ENCODE measurements at regions not wholly inside any gene's neighbourhood (a gene's known extent, or its start where the extent isn't known, plus 50 kb on each side); places are given as distances from the start of the nearest gene placed in this dataset.

DNA sequence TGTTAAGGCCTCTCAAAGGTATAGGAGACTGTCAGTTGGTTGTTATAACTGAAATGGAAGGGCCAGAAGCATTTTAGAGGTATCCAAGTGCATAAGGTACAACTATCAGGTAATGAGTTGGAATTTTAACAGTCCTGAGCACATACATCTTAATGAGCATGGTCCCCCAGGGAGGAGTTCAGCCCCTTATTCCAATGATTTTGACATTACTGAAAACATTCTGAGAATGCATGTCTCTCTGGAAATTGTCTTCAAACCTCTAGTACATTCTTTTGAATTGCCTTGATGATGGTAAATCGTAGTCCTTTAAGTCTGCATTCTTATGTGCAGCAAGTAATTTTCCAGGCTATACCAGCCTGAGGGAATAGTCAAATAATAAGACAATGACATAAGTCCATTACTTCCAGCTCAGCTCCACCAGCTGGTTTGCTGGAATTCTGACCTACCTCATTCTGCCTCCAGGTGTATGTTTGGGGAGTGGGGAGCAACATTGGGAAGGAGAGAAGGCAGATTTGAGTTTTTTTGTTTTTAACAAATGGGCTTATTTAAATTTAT, 239.2 kb downstream of the MSRB3 start:
- DNase-seq (ENCODE audit: low read depth in 2 of 2) = no peak

DNA sequence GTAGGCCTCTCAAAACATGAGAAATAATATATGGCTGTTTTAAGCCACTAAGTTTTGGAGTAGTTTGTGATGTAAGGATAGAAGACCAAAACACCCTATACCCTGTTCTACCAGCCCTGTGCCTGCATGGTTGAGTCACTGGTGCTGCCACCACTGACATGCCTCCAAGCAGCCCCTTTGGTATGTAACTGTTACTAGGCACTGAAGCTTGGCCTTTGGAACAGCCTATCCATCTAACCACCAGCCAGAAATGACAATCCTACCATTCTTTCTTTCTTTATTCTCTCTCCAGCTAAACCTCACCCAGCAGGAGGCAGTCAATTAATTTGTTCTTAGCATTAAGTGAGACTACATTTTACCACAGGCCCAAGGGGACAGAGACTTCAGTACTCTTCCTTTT, 240.3 kb downstream of the MSRB3 start:
- DNase-seq (ENCODE audit: low read depth in 2 of 2) = no peak

DNA sequence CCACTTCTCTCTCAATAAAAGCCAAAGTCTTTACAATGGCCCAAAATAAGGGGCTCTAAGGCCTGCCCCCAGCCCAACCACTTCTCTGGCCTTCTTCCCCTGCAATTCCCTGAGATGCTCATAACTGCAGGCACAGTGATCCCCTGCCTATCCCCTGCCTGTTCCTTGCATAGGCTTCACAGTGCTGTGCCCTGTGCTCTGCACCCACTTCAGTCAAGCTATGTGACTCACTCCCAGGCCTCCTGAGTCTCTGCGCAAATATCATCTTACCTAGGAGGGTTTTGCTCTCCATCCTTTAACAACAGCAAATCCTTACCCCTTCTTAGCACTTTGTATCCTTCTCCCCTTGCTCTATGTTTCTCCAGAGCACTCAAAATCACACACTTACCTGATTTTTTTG, 242.2 kb downstream of the MSRB3 start:
- DNase-seq (ENCODE audit: low read depth in 2 of 2) = no peak

DNA sequence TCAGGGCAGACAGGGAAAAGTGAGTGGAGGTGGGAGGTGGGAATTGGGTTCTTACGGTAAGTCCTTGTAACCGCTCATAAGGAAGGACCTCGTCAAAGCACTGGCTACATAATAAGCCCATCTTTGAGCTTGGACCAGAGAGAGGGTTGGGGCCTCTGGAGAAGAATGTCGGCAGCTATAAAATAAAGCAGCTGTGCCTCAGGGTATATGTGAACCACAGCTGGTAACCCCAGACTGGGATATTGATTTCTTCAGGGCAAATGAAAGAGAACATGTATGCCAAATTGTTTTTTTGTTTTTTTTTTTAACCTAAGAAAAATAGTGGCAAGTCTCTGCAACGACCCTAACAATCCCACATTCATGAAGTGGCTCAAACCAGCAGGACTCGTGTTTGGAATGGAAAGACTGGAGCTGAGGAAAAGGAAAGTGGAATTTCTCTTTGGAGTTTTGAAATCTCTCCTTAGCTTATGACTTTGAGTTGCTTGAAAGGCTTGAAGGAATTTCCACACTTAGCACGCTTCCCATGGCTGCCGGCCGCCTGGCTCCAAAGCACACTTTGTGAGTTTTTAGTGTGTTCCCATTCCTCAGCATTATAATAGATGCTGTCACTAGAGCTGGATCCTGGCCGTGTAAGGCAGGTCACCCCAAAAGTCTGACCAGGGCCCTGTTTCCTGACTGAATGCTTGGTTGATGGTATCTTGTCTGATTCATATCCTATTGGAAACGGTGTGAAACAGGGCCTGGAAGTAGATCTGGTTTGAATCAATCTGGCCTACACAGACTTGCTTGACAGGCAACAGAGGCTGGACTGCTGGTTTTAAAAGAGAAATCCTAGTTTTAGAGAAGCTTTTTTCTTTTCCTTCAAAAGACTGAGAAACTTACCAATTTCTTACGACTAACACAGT, 244.7 kb downstream of the MSRB3 start:
- no peak for DNase-seq (ENCODE audit: low read depth in 2 of 2)

DNA sequence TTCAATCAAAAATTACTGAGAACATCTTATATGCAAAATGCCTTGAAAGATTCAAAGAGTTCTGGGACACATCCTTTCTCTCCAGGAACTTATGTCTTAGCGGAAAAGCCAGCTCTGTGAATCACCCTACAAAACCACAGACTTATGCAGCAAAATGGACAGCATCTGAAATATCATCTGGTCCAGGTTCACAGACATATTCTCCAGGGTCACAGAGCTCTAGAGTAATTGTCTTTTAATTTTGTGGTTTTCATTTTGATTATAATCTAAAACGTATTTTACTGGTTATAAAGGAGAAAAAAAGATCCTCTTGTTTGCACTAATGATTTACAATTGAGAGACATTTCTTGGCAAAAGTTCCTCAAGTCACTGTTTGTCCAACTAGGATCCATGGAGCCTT, 246.2 kb downstream of the MSRB3 start:
- DNase-seq (ENCODE audit: low read depth in 2 of 2) = no peak

DNA sequence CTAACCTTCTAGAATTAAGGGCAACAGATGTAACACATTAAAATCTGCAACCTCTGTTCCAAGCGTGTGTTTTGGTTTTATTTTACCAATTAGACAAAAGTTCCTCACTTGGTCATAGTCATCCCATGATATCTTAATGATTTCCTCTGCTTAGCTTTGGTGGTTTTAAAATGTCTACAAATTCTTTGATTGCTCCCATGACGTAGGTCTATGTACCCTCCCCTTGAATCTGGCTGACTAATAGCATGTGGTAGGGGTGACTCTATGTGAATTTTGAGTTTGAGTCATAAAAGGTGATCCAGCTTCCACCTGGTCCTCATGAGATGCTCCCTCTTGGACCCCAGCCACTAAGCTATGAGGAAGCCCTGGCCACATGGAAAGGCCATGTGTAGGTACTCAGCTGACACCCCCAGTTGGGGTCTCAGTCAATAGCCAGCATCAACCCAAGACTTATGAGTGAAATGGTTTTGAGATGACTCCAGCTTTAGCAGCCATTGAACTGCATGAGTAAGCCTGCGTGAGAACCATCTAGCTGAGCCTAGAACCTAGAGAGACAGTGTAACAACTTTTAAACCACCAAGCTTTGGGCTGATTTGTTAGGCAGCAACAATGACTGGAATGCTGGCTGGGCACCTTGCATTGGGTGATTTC, 247.1 kb downstream of the MSRB3 start:
- DNase-seq (ENCODE audit: low read depth in 2 of 2) = no peak

DNA sequence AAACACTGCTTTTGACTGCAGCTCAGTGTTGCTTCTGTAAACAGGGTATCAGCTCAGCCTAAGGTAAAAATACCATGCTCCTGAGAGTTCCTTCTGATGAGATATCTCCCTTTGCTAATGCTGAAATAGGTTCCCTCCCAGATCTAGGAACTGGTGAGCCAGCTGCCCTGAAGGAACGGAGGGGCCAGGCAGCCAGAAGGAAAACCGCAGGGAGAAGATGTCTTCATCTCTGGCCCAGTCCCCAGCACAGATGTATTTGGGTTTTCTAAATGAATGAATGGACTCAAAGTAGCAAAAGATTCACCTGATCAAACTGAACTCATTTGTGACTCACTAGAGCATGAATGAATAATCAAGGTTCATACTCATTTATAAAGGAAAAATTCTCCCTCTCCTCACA, 247.8 kb downstream of the MSRB3 start:
- DNase-seq (ENCODE audit: low read depth in 2 of 2) = no peak

DNA sequence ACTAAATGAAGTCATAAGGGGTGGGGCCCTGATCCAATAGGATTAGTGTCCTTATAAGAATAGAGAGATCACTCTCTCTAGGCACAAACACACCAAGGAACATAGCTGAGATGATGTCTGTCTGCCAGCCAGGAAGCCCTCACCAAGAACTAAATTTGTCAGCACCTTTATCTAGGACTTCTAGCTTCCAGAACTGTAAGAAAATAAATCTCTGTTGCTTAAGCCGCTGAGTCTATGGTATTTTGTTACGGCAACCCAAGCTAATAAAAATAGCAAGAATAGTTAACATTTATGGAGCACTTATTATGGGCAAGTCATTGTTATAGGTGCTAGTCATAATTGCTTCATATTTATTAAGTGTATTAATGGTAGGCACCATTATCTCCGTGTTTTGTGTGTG, 249.6 kb downstream of the MSRB3 start:
- DNase-seq (ENCODE audit: low read depth in 2 of 2) = no peak

DNA sequence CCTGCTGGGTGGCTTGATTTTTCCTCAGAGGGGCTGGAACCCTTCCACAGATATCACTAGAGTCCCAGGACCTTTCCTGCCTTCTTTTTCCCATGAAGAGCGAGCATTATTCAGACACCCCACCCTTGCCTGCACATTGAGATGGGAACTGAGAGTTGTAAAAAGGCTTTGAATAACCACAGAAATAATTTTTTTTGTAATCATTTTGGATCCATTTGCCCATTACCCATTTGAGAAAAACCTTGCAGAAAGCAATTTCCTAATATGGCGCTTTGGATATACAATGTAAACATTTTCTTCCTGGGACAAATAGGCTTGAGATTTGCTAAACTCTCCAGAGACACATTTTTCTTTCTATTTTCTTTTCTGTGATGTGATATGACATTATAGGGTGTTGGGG, 250.6 kb downstream of the MSRB3 start:
- no peak for DNase-seq (ENCODE audit: low read depth in 2 of 2)

DNA sequence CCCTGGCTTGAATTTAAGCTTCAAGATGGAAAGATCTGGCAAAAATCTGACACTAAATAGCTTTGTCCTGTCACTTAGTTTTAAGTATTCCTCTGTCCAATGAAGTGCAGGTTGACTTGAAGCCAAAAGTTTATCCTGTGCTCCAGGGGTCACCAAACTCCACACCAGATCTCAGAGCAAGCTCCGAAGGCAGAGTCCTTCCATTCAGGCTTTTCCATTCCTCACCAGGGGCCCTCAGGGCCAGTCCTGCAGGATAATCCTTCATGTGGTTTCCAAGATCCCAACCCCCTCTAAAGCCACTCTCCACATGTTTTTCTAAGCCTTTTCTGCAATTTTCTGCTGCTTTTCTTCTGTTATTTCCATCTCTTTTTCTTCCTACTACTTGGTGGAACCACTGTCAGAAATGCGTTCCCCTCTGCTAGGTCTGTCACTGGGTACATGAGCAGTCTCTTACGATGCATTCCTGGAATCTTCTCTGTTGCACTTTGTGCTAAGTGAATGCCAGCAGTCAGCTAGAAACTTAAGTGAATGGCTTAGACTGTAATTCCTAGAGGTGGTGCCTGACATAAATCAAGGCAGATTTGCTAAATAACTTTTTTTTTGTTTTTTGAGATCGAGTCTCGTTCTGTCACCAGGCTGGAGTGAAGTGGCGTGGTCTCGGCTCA, 251.4 kb downstream of the MSRB3 start:
- DNase-seq (ENCODE audit: low read depth in 2 of 2) = no peak

DNA sequence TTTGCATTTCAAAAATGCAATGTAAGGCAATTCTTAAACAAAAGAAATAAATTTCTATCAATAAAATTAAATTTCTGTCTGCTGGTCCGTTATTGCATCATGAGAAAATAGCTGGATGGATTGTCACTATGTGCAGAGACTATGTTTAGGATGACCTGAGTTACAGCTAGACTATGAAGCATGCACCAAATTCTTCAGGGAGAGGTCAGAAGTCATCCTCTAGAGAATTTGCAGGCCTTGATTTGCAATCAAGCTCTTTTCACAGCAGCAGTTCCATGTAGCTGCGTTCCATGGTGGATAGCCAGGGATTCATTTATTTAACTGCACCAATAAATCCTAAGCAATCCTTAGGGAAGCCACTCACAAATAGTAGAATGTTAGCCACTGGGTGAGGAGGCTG, 253.7 kb downstream of the MSRB3 start:
- no peak for DNase-seq (ENCODE audit: low read depth in 2 of 2)

DNA sequence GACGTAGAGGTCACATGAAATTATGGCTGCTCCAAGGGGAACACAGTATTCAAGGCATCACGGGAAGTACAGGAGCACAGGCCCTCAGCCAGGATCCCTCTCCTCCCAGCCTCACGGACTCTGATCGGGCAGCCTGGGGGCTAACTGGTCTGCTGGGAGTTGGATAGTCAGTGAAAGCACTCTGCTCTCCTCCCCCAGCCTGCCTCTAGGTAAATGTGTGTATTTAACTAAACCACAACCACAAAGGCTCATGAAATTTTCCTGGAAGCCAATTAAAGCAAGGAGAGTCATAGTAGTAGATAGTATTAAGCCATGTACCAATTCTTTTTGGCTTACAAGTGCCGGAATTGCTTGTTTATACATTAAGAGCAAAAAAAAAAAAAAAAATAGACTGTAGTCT, 254.3 kb downstream of the MSRB3 start:
- DNase-seq (ENCODE audit: low read depth in 2 of 2) = no peak

DNA sequence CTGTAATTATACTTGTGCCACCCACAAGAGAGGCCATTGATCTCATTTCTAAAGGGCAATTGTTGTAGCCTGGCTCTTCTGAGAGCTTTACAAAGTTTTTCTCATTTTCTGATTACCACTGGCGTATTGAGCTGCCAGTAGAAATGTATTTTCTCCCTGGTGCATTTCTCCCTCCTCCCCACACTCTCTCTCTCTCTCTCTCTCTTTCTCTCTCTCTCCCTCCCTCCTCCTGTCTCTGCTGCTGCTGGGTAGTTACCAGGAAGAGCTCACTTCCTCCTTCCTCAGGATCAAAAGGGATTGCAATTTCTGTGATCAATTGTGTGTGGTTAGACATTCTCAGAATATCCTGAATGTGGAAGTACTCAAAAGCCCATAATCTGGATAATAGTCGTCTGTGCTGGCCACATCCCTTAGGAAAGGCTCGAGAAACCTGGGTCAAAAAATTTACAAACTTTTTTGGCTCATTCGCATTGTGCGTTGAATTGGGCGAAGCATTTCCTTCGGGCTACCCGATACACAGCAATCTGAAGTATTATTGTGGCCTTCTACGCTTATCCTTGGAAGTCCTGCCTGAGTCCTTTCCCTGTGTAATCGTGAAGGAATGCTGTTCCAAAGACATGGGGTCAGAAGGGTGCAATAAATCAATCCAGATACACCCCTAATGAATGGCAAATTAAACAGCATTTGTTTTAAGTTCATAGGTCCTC, 254.8 kb downstream of the MSRB3 start:
- DNase-seq (ENCODE audit: low read depth in 2 of 2) = no peak

DNA sequence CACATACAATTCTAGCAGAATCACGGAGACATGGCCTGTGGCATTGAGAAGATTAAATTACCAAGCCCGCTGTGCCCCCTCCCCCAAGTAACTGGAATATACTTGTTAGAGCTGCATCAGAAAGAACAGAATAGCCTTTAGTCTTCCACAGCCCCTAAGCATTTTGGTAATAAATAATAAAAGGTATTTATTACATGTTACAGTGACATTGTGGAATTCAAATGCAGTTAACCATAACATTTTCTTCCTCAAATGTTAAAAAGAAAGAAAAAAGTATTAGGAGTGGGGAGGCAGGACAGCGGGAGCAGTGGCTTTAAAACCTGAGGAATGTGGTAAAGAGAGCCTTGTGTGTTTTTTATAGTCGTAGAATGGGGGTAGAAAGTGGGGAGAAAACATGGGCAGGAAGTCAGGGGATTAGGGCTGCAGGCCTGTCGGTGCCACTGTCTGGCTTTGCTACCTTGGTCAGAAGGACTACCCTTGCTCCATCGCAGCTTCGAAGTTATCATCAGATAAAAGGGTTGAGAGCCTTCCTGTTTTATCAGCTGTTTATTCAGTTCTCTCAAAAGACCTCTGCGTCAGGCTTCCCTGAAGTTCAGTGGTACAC, 255.9 kb downstream of the MSRB3 start:
- DNase-seq (ENCODE audit: low read depth in 2 of 2) = no peak

DNA sequence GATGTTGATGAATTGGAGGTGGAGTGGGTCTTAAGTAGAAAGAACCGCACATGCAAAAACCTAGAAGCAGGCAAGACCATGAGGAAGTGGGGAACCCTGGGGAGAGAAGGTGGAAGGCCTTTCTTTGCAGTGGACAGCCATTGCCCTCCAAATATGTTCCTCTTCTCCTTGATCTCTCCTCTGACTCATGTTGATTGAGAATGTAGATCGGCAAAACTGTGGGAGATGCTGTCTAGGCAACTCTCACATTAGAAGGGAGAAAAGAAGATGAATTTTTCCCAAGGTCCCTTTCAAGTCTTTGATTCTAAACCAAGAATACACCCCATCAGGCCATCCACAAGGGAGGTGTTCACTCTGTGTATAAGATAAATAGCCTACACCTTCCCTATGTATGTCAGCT, 257.5 kb downstream of the MSRB3 start:
- DNase-seq (ENCODE audit: low read depth in 2 of 2) = no peak

DNA sequence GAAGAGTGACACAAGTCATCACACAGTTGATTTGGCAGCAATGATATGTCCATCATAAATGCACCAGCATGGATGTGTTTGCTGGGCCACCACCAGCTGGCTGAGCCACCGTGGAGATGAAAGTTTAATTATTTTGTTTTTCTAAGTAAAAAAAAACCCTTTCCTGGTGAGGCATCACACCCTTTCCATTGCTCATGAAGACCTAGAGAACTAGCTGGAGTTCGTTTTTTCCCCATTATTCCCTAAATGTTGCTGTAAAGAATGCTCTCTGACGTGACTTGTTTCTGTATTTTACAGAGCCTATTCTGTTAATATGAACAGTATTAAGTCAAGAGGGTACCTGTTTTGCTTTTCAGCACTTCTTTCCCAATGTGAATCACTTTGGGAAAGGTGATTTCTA, 257.9 kb downstream of the MSRB3 start:
- no peak for DNase-seq (ENCODE audit: low read depth in 2 of 2)

DNA sequence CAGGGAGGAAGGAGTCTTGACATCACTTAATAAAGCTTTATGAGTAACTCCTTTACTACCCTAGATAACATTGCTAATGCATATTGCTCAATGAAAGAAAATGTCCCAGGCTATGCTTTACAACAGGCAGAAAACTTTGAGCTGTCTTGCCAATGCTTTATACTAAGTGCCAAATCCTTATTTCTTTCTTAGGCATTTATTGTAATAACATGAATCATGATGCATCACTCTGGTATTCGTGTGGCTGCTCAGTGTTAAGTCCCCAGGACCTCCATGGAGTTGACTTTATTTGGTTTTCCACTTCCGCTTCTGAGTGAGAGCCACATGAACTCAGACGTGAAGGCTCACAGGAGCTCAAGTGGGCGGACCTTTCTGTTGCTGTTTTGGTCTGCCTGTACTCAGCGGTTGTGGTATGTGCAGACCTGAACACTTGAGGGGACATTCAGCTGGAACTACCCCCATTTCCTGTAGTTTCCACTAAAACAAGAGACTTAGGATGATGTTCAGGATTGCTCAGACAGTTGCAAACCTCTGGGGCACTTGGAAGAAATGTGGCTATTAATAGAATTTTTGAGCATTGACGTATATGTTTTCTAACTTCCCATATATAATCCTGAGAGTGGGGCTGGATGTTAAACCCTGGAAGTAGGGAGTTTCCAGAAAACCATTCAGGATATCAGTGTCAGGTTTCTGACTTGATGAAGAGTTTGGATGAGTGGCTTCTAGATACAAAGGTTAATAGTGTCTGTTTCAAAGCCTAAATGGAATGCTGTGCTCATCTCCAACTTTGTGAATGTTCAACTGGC, 258.6 kb downstream of the MSRB3 start:
- no peak for DNase-seq (ENCODE audit: low read depth in 2 of 2)

DNA sequence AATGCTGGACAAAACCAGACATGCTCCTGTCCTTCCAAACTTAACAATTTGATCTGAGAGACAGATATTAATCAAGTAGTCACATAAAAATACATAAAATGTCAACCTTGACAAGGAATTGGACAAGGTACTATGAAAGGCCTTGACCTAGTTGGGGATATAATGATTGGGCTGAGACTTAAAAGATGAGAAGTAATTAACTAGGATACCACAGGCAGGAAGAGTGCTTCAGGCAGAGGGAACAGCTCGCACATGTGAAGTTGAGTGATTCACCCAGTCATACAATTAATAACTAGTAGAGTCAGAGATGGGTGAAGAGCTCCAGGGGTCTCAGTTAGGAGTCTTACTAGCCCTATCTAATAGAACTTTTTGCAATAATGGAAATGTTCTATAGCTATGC, 259.5 kb downstream of the MSRB3 start:
- no peak for DNase-seq (ENCODE audit: low read depth in 2 of 2)

DNA sequence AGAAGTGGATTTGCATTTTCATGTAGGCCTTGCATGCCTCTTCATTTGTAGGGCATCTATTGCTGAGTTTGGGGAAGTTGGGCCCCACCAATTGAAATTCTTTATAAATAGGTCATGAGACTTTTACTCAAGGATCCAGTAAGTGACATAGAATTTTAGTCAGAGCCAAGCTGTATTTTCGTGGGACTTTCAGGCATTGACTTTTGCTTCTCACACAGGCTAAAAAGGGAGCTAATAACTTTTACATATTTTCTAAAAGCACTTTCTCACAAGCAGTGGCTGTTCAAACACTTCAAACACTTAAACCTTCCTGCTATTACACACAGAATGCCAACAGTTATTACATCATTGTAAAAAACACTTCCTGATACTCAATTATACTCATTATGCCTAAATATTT, 260.5 kb downstream of the MSRB3 start:
- DNase-seq (ENCODE audit: low read depth in 2 of 2) = no peak

DNA sequence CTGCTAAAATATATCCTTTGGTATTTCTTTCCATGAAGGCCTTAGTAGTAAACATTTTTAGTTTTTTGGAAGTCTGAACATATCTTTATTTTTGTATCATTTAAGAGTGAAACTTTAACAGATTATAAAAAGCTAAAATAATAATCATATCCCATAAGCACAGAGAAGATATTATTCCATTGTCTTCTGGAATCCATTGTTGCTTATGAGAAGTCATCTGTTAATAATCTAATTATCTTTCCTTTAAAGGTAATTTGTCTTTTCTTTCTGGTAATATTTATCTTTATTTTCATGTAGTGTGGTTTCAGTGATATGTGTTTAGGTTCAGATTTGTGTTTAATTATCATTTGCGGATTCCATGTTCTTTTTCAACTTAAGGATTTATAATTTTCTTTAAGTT, 261.7 kb downstream of the MSRB3 start:
- no peak for DNase-seq (ENCODE audit: low read depth in 2 of 2)

DNA sequence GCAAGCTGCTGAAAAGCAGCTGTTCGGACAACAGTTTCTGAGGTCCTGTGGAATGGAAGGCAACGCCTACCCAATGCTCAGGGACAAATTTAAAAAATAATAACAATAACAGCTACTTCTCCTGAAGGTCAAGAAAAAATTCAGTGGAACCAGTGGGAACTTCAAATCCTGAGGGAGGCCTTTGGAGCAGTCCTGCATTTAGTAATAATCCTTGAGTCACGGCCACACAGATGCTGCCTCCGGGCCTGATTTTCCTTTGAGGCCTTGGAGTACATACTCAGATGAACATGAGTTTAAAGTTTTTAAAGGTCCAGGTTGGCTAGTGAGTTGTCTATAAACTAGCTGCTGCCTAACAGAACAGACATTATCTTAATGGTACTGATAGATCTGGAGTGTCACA, 268.0 kb downstream of the MSRB3 start:
- no peak for DNase-seq (ENCODE audit: low read depth in 2 of 2)

All from stimulated activated CD4-positive, alpha-beta T cell treated with anti-CD3 and anti-CD28 coated beads, Interleukin-15, amount 100 ng/mL, for 48 hours (primary cell).